Hypothalamus (tissue), 51 donors: ENCODE measurements at regions not wholly inside any gene's neighbourhood (a gene's known extent, or its start where the extent isn't known, plus 50 kb on each side); places are given as distances from the start of the nearest gene placed in this dataset.
"Not testable (repeated sequence)": the region's sequence is repeated elsewhere in the genome, so short reads cannot be mapped to it uniquely, and the experiment has no call there.

Source experiments
- DNase-seq, 51 donors: peaks; one replicate each; lab custom pipeline; 2025; lab: John Stamatoyannopoulos, UW

DNA sequence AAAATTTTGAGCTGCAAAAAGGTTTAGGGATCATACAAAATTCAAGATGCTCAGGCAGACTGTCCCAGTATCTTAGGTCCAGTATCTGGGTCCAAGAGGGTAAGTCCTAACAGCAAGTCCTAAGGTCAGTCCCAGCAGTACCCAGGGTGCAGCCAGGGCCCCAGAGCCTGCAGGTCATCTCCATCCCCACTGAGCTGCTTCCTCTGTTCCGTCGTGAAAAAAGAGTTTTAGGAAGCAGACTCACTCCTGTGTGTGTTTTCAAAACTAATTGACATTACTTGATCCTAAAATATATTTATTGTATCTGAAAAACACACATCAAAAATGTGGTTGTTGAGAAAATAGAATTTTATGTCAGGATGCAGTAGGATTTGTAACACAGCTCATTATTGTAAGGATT is 69.9 kb upstream of the ALKAL2 start:
- no peak for DNase-seq

- DNase-seq: not testable (repeated sequence)
These were observed 68.4 kb upstream of the ALKAL2 start for GRCh38 chr2:356304-356703.

- no peak for DNase-seq
These were observed 67.9 kb upstream of the ALKAL2 start for GRCh38 chr2:355773-356172.

GRCh38 chr2:352696-353095 is 64.8 kb upstream of the ALKAL2 start:
- no peak for DNase-seq

GRCh38 chr2:349390-349789 is 61.5 kb upstream of the ALKAL2 start:
- no peak for DNase-seq

- no peak for DNase-seq
These were observed 60.5 kb upstream of the ALKAL2 start for GRCh38 chr2:348361-348916.

- DNase-seq: no peak
These were observed 56.9 kb upstream of the ALKAL2 start for GRCh38 chr2:344811-345210.

DNA sequence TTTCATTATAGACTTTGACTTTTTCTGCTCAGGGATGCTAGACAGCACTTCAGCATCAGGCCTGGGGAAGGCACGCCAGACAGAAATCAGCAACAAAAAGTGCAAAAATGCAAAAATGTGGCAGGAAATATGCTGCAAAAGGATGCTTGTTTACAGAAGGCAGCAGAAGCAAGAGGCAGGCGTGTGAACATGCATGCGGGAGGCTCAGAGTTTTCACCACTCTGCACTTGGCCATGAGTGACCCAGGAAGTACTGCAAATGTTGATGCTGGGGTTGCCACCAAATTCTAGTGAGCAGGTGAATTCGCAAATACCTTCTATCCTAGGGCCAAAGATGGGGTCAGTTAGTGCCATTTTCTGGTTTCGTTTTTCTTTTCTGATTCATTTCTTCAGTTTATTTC is 55.5 kb upstream of the ALKAL2 start:
- no peak for DNase-seq

DNA sequence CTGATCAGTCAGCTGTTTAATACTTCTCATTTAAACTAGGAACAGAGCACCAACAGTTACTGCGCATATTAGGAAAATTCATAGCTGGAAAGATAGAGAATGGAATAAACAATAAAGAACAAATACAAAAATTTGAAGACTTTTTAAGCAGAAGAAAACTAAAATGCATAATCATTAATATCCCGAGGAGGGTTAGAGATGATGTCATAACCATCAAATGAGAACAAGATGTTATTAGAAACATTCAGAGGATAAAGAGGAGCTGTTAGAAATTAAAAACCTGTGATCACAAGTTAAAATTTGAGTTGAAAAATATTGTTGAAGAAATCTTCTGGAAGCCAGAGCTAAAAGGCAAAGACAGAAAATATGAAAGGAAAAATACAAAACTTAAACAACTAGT is 54.0 kb upstream of the ALKAL2 start:
- DNase-seq: no peak

DNA sequence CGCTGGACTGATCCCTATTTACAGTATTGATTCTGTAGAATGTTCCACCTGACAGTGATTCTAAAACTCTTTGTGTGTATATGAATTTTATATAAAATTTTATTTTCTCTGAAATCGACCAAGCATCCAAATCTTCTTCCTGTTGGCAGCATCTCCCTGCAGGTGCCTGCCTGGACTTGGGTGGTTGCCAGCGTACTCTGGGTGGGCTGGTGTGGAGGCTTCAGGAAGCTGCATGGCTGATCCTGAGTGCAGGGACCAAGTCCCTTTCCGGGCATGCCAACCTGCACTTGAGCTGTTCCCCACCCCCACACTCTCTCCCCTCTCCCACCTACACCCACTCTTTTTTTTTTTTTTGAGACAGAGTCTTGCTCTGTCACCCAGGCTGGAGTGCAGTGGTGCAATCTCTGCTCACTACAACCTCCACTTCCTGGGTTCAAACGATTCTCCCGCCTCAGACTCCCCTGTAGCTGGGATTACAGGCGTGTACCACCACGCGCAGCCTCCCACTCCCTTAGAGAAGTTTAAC is 53.2 kb upstream of the ALKAL2 start:
- DNase-seq: no peak
